Smooth muscle cell (in vitro differentiated cells): ENCODE measurements at regions not wholly inside any gene's neighbourhood (a gene's known extent, or its start where the extent isn't known, plus 50 kb on each side); places are given as distances from the start of the nearest gene placed in this dataset.

Source experiments
- DNase-seq: peaks from one replicate; lab custom pipeline; 2025; ENCODE audit not compliant: unreplicated experiment; lab: John Stamatoyannopoulos, UW
- H2AFZ ChIP-seq: fragments of 200-600 bp; sonication (generic); 2 replicates; pipeline ENCODE4 v1.6.0; 2016; ENCODE audit warnings: antibody characterized with exemption, low read depth, mild to moderate bottlenecking
- H3F3A ChIP-seq: fragments of 200-600 bp; sonication (generic); 2 replicates; pipeline ENCODE4 v1.6.0; 2017; ENCODE audit warnings: antibody characterized with exemption, low read depth
- H3K27ac ChIP-seq: fragments of 200-600 bp; sonication (generic); 2 replicates; pipeline ENCODE4 v1.5.1; 2016; ENCODE audit warnings: low read depth, mild to moderate bottlenecking
- H3K27me3 ChIP-seq: fragments of 200-600 bp; sonication (generic); 2 replicates; pipeline ENCODE4 v1.6.1; 2016; ENCODE audit warnings: low read depth, mild to moderate bottlenecking
- H3K36me3 ChIP-seq: fragments of 200-600 bp; sonication (generic); 2 replicates; pipeline ENCODE4 v1.5.1; 2016; ENCODE audit warnings: low read depth
- H3K4me1 ChIP-seq: fragments of 200-600 bp; sonication (generic); 2 replicates; pipeline ENCODE4 v1.5.1; 2016; ENCODE audit warnings: low read depth
- H3K4me2 ChIP-seq: fragments of 200-600 bp; sonication (generic); 2 replicates; pipeline ENCODE4 v1.6.0; 2016; ENCODE audit warnings: mild to moderate bottlenecking
- H3K4me3 ChIP-seq: fragments of 200-600 bp; sonication (generic); 2 replicates; pipeline ENCODE4 v1.5.1; 2016; ENCODE audit warnings: mild to moderate bottlenecking
- H3K79me2 ChIP-seq: fragments of 200-600 bp; sonication (generic); 2 replicates; pipeline ENCODE4 v1.6.0; 2016; ENCODE audit warnings: low read depth, mild to moderate bottlenecking
- H3K9ac ChIP-seq: fragments of 200-600 bp; sonication (generic); 2 replicates; pipeline ENCODE4 v1.6.0; 2016; ENCODE audit warnings: low read depth
- H3K9me3 ChIP-seq: fragments of 200-600 bp; sonication (generic); replicated peaks from 2 replicates; pipeline ENCODE4 v1.5.1; 2016; ENCODE audit warnings: low read depth
- H4K20me1 ChIP-seq: fragments of 200-600 bp; sonication (generic); 2 replicates; pipeline ENCODE4 v1.6.0; 2016; ENCODE audit warnings: low read depth
- CTCF ChIP-seq: fragments of 200-600 bp; sonication (generic); IDR thresholded peaks from 2 replicates; pipeline ENCODE4 v1.5.1; 2017; ENCODE audit warnings: borderline replicate concordance, mild to moderate bottlenecking, antibody characterized with exemption; ENCODE audit not compliant: insufficient read depth, poor library complexity, severe bottlenecking
- WGBS: methylation state at CpG from one replicate; pipeline ENCODE4 v1.1.7; 2016; ENCODE audit warnings: low lambda C conversion rate; 5-methylcytosine and 5-hydroxymethylcytosine counted together

DNA sequence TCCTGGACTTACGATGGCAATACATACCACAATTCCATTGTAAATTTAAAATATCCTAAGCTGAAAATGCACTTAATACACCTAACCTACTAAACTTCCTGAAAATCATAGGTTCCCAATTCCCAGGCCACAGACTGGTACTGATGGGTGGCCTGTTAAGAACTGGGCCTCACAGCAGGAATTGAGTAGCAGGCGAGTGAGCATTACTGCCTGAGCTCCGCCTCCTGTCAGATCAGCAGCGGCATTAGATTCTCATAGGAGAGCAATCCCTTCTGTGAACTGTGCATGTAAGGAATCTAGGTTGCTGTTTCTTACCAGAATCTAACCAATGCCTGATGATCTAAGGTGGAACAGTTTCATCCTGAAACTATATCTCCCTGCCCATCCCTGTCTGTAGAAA is 1670.2 kb upstream of the PCDH20 start:
- H4K20me1 ChIP-seq, result no peaks in the 10 kb centered on the region
- H2AFZ ChIP-seq, result no peak overlapping the region
- WGBS, result 86% methylated on average over 4 of the region's 4 CpGs
- TF ChIP-seq CTCF, result no peak
- no peak overlapping the region for H3K27ac ChIP-seq
- no peaks in the 10 kb centered on the region for H3K79me2 ChIP-seq
- H3K9me3 ChIP-seq, result no peaks in the 10 kb centered on the region
- H3K4me1 ChIP-seq, result no peaks in the 10 kb centered on the region
- no peaks in the 10 kb centered on the region for H3K27me3 ChIP-seq
- H3K36me3 ChIP-seq, result no peaks in the 10 kb centered on the region
- no peak overlapping the region for H3K9ac ChIP-seq
- DNase-seq, result no peak
- no peak overlapping the region for H3K4me2 ChIP-seq
- H3K4me3 ChIP-seq, result no peak overlapping the region
- no peaks in the 10 kb centered on the region for H3F3A ChIP-seq

DNA sequence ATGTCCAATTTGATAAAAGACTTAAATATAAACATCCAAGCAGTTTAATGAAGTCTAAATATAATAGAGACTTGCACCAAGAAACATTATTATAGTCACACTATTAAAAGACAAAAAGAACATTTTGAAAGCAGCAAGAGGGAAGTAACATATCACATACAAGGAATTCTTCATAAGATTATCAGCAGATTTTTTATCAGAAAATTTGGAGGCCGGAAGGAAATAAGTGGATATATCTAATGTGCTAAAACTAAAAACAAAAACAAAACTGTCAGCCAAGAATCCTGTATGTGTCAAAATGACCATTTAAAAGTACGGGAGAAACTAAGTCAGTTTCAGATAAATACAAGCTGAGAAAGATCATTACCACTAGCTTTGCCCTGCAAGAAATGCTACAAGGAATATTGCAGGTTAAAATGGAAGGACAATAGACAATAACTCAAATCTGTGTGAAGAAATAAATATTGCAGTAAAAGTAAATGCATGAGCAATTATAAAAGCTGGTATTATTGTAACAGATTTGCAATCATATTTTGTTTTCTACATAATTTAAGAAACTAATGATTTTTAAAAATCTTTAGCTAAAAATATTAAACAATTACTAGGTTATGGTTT is 1665.9 kb upstream of the PCDH20 start:
- Histone ChIP-seq H3K36me3 (no peaks in the 10 kb centered on the region), H3K27me3 (no peaks in the 10 kb centered on the region), H3K27ac (no peak overlapping the region), H3K79me2 (no peaks in the 10 kb centered on the region), H3K4me1 (no peaks in the 10 kb centered on the region), H2AFZ (no peak overlapping the region), H3F3A (no peaks in the 10 kb centered on the region), H3K4me2 (no peak overlapping the region), H3K4me3 (no peak overlapping the region), H3K9ac (no peak overlapping the region), H4K20me1 (no peaks in the 10 kb centered on the region), H3K9me3 (peaks cover 3% of the 10 kb centered on the region)
- DNase-seq, result no peak
- WGBS, result 95% methylated on average over 2 of the region's 2 CpGs
- TF ChIP-seq CTCF, result no peak

GRCh38 chr13:63075126-63075525 is 1659.5 kb upstream of the PCDH20 start:
- H3K9ac ChIP-seq, result no peak overlapping the region
- no peaks in the 10 kb centered on the region for H3K4me1 ChIP-seq
- no peak for DNase-seq
- peaks cover 3% of the 10 kb centered on the region for H3K9me3 ChIP-seq
- H2AFZ ChIP-seq, result no peak overlapping the region
- H3F3A ChIP-seq, result no peaks in the 10 kb centered on the region
- H3K4me2 ChIP-seq, result no peak overlapping the region
- no peaks in the 10 kb centered on the region for H3K79me2 ChIP-seq
- no peaks in the 10 kb centered on the region for H3K36me3 ChIP-seq
- no peak overlapping the region for H3K4me3 ChIP-seq
- H3K27me3 ChIP-seq, result no peaks in the 10 kb centered on the region
- no peaks in the 10 kb centered on the region for H4K20me1 ChIP-seq
- no peak overlapping the region for H3K27ac ChIP-seq
- TF ChIP-seq CTCF, result no peak

DNA sequence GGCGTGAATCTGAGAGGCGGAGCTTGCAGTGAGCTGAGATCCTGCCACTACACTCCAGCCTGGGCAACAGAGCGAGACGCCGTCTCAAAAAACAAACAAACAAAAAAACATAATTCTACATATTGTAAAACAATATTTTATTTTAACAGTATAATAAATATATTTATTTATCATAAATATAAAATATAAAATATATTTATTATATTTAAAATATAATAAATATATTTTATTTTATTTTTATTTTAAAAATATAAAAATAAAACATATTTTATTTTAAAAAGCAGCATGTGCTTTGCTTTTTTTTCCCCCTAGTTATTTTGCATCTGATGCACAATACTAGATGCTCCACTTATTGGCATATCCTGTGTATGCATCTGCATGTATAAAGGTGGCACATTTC is 1634.6 kb upstream of the PCDH20 start:
- no peaks in the 10 kb centered on the region for H3K27me3 ChIP-seq
- H3K36me3 ChIP-seq, result no peaks in the 10 kb centered on the region
- H3K4me3 ChIP-seq, result no peak overlapping the region
- WGBS, result 99% methylated on average over 5 of the region's 5 CpGs
- no peak overlapping the region for H3K4me2 ChIP-seq
- no peaks in the 10 kb centered on the region for H4K20me1 ChIP-seq
- H3K79me2 ChIP-seq, result no peaks in the 10 kb centered on the region
- no peak overlapping the region for H2AFZ ChIP-seq
- no peak overlapping the region for H3K27ac ChIP-seq
- no peak overlapping the region for H3K9ac ChIP-seq
- H3F3A ChIP-seq, result no peaks in the 10 kb centered on the region
- H3K4me1 ChIP-seq, result no peaks in the 10 kb centered on the region
- H3K9me3 ChIP-seq, result no peaks in the 10 kb centered on the region
- DNase-seq, result no peak
- TF ChIP-seq CTCF, result no peak
